ENCODE measurements at regions not wholly inside any gene's neighbourhood (a gene's known extent, or its start where the extent isn't known, plus 50 kb on each side); places are given as distances from the start of the nearest gene placed in this dataset.

GRCh38 chr15:97661796-97662195, 298.7 kb upstream of the ARRDC4 start:
- TF ChIP-seq CTCF (IDR thresholded peaks at IDR 0.05) (no peak), POLR2A (IDR thresholded peaks at IDR 0.05) (no peak), EP300 (IDR thresholded peaks at IDR 0.05) (no peak)

All from tibial nerve (tissue), 4 donors.